OCI-LY1 (cell line): ENCODE measurements at regions not wholly inside any gene's neighbourhood (a gene's known extent, or its start where the extent isn't known, plus 50 kb on each side); places are given as distances from the start of the nearest gene placed in this dataset.

Experiments used
- H2AFZ ChIP-seq: fragments of 200-600 bp; sonication (generic), shearing (Covaris generic); 2 replicates; pipeline ENCODE4 v1.6.0; 2014; ENCODE audit warnings: antibody characterized with exemption, mild to moderate bottlenecking, low read length
- H3F3A ChIP-seq: fragments of 200-600 bp; sonication (generic), shearing (Covaris generic); 2 replicates; pipeline ENCODE4 v1.6.0; 2014; ENCODE audit warnings: mild to moderate bottlenecking, antibody characterized with exemption, low read length, moderate library complexity; ENCODE audit not compliant: insufficient read depth
- H3K27ac ChIP-seq: fragments of 200-600 bp; sonication (generic); 2 replicates; pipeline ENCODE4 v1.5.1; 2014; ENCODE audit warnings: low read length, mixed run types, mild to moderate bottlenecking, low read depth; ENCODE audit not compliant: poor library complexity, severe bottlenecking
- H3K27me3 ChIP-seq: fragments of 200-600 bp; sonication (generic); 2 replicates; pipeline ENCODE4 v1.6.0; 2014; ENCODE audit warnings: antibody characterized with exemption, mild to moderate bottlenecking, low read length, moderate library complexity; ENCODE audit not compliant: insufficient read depth
- H3K36me3 ChIP-seq: fragments of 200-600 bp; sonication (generic); 2 replicates; pipeline ENCODE4 v1.6.1; 2014; ENCODE audit warnings: mild to moderate bottlenecking, antibody characterized with exemption, low read length, moderate library complexity, mixed read lengths; ENCODE audit not compliant: insufficient read depth
- H3K4me1 ChIP-seq: fragments of 200-600 bp; sonication (generic); 2 replicates; pipeline ENCODE4 v1.5.1; 2014; ENCODE audit warnings: mild to moderate bottlenecking, low read length, moderate library complexity; ENCODE audit not compliant: insufficient read depth, severe bottlenecking
- H3K4me2 ChIP-seq: fragments of 200-600 bp; sonication (generic), shearing (Covaris generic); 2 replicates; pipeline ENCODE4 v1.6.1; 2014; ENCODE audit warnings: low read length
- H3K4me3 ChIP-seq: fragments of 200-600 bp; sonication (generic); 2 replicates; pipeline ENCODE4 v1.5.1; 2014; ENCODE audit warnings: low read length, low read depth, mild to moderate bottlenecking, mixed read lengths; ENCODE audit not compliant: poor library complexity, severe bottlenecking
- H3K79me2 ChIP-seq: fragments of 200-600 bp; shearing (Covaris generic); 2 replicates; pipeline ENCODE4 v1.6.1; 2016; ENCODE audit warnings: mixed run types, low read length, mixed read lengths; ENCODE audit not compliant: insufficient read depth
- H3K9ac ChIP-seq: fragments of 200-600 bp; sonication (generic), shearing (Covaris generic); 2 replicates; pipeline ENCODE4 v1.6.1; 2014; ENCODE audit warnings: mild to moderate bottlenecking, low read length, mixed read lengths
- H3K9me2 ChIP-seq: fragments of 200-600 bp; sonication (generic), shearing (Covaris generic); 2 replicates; pipeline ENCODE4 v1.6.1; 2014; ENCODE audit warnings: low read depth, mild to moderate bottlenecking, low read length, mixed read lengths
- H3K9me3 ChIP-seq: fragments of 200-600 bp; shearing (Covaris generic); 2 replicates; pipeline ENCODE4 v1.6.1; 2014; ENCODE audit warnings: low read length, mixed read lengths
- H4K20me1 ChIP-seq: fragments of 200-600 bp; sonication (generic), shearing (Covaris generic); 2 replicates; pipeline ENCODE4 v1.6.0; 2016; ENCODE audit warnings: mild to moderate bottlenecking, low read length; ENCODE audit not compliant: insufficient read depth
- CTCF ChIP-seq: fragments of 200-600 bp; sonication (generic), shearing (Covaris generic); IDR thresholded peaks from 2 replicates; pipeline ENCODE4 v1.5.1; 2017; ENCODE audit warnings: mild to moderate bottlenecking, antibody characterized with exemption, low read length, moderate library complexity, mixed read lengths
- EZH2 ChIP-seq: fragments of 200-600 bp; sonication (generic), shearing (Covaris generic); IDR thresholded peaks from 2 replicates; pipeline ENCODE4 v1.8.0; 2017; ENCODE audit warnings: borderline replicate concordance, mixed run types, mild to moderate bottlenecking, antibody characterized with exemption, low read length, moderate library complexity, mixed read lengths

DNA sequence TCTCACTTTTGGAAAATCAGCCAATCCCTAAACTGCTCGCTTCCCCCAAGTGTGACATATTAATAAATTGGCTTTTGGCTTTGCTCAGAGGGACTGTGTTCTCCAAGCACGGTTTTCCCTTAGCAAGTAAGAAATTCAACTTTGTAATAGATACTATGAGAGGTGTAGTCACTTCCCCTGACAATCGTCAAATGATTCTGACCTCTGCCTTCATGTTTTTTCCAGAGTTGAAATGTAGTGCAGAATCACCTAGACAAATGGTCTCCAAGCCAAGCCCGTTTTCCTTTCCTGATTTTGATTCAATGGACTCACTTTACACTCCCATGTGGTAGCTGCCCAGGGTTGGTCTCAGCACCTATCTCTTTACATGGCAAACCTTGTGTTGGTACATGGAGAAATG is 99.1 kb downstream of the ARL4A start:
- Histone ChIP-seq H3K4me2 (no peak overlapping the region), H3K27me3 (no peaks in the 10 kb centered on the region), H3K27ac (no peak overlapping the region), H2AFZ (no peak overlapping the region), H3F3A (no peaks in the 10 kb centered on the region), H3K4me1 (no peaks in the 10 kb centered on the region), H4K20me1 (no peaks in the 10 kb centered on the region), H3K9me2 (no peaks in the 10 kb centered on the region), H3K9me3 (no peaks in the 10 kb centered on the region), H3K4me3 (no peak overlapping the region), H3K9ac (no peak overlapping the region), H3K79me2 (no peaks in the 10 kb centered on the region), H3K36me3 (no peaks in the 10 kb centered on the region)
- TF ChIP-seq CTCF (no peak), EZH2 (no peak)

GRCh38 chr7:12788171-12788570 is 100.7 kb downstream of the ARL4A start:
- Histone ChIP-seq H2AFZ (no peak overlapping the region), H3K79me2 (no peaks in the 10 kb centered on the region), H3K4me2 (no peak overlapping the region), H3K9ac (no peak overlapping the region), H3K27ac (no peak overlapping the region), H3K4me1 (no peaks in the 10 kb centered on the region), H3K9me3 (no peaks in the 10 kb centered on the region), H3K4me3 (no peak overlapping the region), H3K27me3 (no peaks in the 10 kb centered on the region), H3K36me3 (no peaks in the 10 kb centered on the region), H3K9me2 (no peaks in the 10 kb centered on the region), H4K20me1 (no peaks in the 10 kb centered on the region), H3F3A (no peaks in the 10 kb centered on the region)
- TF ChIP-seq EZH2 (no peak), CTCF (no peak)

DNA sequence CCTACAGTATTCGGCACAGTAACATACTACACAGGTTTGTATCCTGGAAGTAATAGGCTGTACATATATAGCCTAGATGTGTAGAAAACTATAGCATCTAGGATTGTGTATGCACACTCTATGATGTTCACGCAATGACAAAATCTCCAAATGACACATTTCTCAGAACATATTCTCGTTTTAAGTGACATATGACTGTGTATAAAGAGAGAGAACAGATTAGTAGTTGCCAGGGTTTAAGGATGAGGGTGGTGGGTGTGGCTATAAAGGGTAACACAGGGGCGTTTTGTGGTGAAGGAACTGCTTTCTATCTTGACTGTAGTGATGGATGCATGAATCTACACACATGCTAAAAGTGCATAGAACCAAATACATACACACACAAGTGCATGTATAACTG is 101.2 kb downstream of the ARL4A start:
- Histone ChIP-seq H3F3A (no peaks in the 10 kb centered on the region), H3K36me3 (no peaks in the 10 kb centered on the region), H3K4me1 (no peaks in the 10 kb centered on the region), H3K27me3 (no peaks in the 10 kb centered on the region), H4K20me1 (no peaks in the 10 kb centered on the region), H2AFZ (no peak overlapping the region), H3K9me3 (no peaks in the 10 kb centered on the region), H3K9me2 (no peaks in the 10 kb centered on the region), H3K9ac (no peak overlapping the region), H3K4me2 (no peak overlapping the region), H3K4me3 (no peak overlapping the region), H3K27ac (no peak overlapping the region), H3K79me2 (no peaks in the 10 kb centered on the region)
- TF ChIP-seq EZH2 (no peak), CTCF (no peak)
